AG04449 (cell line): ENCODE measurements at regions not wholly inside any gene's neighbourhood (a gene's known extent, or its start where the extent isn't known, plus 50 kb on each side); places are given as distances from the start of the nearest gene placed in this dataset.

ENCODE experiments used
- CTCF ChIA-PET: fragments of 350-600 bp; formaldehyde crosslinking; extraction: SDS; loops from one replicate; lab custom pipeline; 2021; ENCODE audit warnings: antibody characterized with exemption; lab: Yijun Ruan, JAX
- POLR2A ChIA-PET: fragments of 400-600, 350-600 bp; formaldehyde crosslinking; extraction: SDS; loops from one replicate; lab custom pipeline; 2020; ENCODE audit warnings: antibody characterized with exemption, inconsistent platforms; lab: Yijun Ruan, JAX
- DNase-seq: peaks from one replicate; pipeline ENCODE4 v3.0.0-alpha.2; 2010; ENCODE audit warnings: low read depth, low spot score
- H3K4me3 ChIP-seq: 2 replicates; pipeline ENCODE4 v1.5.1; 2011; ENCODE audit warnings: low read depth, mild to moderate bottlenecking, control low read depth, low read length
- CTCF ChIP-seq: IDR thresholded peaks from one replicate; pipeline ENCODE4 v1.5.1; 2011; ENCODE audit warnings: mild to moderate bottlenecking, moderate library complexity, low read length, control low read depth, inconsistent platforms; ENCODE audit not compliant: insufficient read depth; ENCODE audit errors: missing control alignments

- DNase-seq: no peak
- no peak overlapping the region for H3K4me3 ChIP-seq
- ChIA-PET CTCF (no interaction called here), POLR2A (no interaction called here)
- no peak for TF ChIP-seq CTCF
Observed at GRCh38 chr1:147811273-147811672, 50.9 kb upstream of the GJA5 start.

DNA sequence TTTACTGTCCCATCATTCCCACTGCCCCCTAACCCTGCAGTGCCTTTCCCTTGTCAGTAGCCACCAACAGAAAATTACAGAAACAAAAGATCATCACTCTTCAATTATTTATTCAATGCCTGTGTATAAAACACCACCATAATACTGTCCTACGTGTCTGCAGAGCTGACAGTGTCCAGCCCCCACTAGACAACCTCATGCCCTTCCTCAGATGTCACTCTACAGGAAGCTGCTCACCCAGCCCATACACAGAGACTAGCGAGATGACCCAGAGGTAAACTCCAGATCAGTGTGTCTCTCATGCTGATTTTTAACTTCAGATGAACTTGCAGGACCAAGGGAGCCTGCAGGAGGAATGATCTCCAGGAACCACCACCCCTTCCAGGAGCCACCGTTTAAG, 51.3 kb upstream of the GJA5 start:
- ChIA-PET POLR2A (no interaction called here), CTCF (no interaction called here)
- TF ChIP-seq CTCF: no peak
- no peak for DNase-seq
- no peak overlapping the region for H3K4me3 ChIP-seq

- DNase-seq: no peak
- CTCF ChIA-PET: no interaction called here
- no peak for TF ChIP-seq CTCF
- no peak overlapping the region for H3K4me3 ChIP-seq
- POLR2A ChIA-PET: no interaction called here
Observed at GRCh38 chr1:147812799-147813198, 52.4 kb upstream of the GJA5 start.

DNA sequence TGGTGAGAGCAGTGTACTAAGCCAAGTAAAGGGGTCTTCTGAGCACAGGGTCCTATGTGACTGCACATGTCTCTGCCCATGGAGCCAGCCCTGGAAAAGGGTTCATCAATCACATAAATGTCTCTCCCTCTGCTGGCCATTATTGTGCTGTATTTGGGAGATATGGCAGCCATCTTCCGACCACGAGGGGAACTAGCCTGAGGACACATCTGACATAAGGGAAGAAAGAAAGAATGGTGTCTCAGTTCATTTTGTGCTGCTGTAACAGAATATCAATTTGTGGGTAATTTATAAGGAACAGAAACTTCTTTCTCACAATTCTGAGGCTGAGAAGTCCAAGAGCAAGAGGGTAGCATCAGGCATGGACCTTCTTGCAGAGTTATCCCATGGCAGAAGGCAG, 55.1 kb upstream of the GJA5 start:
- CTCF ChIA-PET: no interaction called here
- TF ChIP-seq CTCF: no peak
- DNase-seq: no peak
- POLR2A ChIA-PET: no interaction called here
- no peak overlapping the region for H3K4me3 ChIP-seq

DNA sequence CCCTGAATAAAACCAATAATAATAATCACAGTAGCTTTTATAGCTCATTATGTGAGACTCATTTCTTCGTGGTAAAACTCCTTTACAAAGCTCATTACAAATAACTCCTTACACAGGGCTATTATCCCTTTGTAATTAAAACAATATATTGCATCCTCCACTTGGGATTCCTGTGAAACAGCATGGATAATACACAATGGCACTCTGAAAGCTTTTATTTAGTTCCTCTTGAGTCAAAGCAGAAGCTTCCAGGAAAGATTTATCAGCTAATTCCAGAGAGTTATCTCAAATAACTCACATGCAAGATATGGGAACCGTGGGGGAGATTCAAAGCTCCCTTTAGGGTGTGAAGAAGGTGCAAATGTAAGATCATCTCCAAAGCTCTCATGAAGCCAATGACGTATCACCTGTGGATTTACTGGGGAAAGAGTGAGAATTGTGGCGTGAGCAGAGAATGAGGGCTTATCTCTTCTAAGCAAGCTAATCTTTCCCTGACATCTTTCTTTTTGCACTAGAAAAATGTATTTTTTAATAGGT, 60.4 kb upstream of the GJA5 start:
- no peak overlapping the region for H3K4me3 ChIP-seq
- CTCF ChIA-PET: no interaction called here
- POLR2A ChIA-PET: no interaction called here
- no peak for TF ChIP-seq CTCF
- DNase-seq: no peak

GRCh38 chr1:147821883-147822282, 61.5 kb upstream of the GJA5 start:
- POLR2A ChIA-PET: no interaction called here
- CTCF ChIA-PET: no interaction called here
- no peak overlapping the region for H3K4me3 ChIP-seq
- no peak for DNase-seq
- TF ChIP-seq CTCF: no peak
